SK-N-SH (cell line): ENCODE measurements at regions not wholly inside any gene's neighbourhood (a gene's known extent, or its start where the extent isn't known, plus 50 kb on each side); places are given as distances from the start of the nearest gene placed in this dataset.

Source experiments
- CTCF ChIA-PET: fragments of 300-600, 350-600 bp; formaldehyde crosslinking; extraction: SDS; loops from one replicate; lab custom pipeline; 2021; lab: Yijun Ruan, JAX
- POLR2A ChIA-PET: fragments of 350-600 bp; sonication (Branson Sonifier 250); formaldehyde crosslinking; extraction: SDS; loops from one replicate; lab custom pipeline; 2020; ENCODE audit warnings: antibody characterized with exemption, inconsistent platforms; lab: Yijun Ruan, JAX
- DNase-seq: peaks from one replicate; pipeline ENCODE4 v3.0.0; 2012
- H2AFZ ChIP-seq: fragments of 200-600 bp; sonication (generic); 2 replicates; pipeline ENCODE4 v1.8.1; 2016; ENCODE audit warnings: antibody characterized with exemption, mild to moderate bottlenecking, low read depth
- H3F3A ChIP-seq: fragments of 200-600 bp; sonication (generic); replicated peaks from 2 replicates; pipeline ENCODE3; 2016; ENCODE audit warnings: antibody characterized with exemption, mild to moderate bottlenecking; ENCODE audit not compliant: insufficient read depth
- H3K27ac ChIP-seq, 2 experiments: fragments of 200-500 bp in 1 of 2; fragments of 200-600 bp in 1 of 2; sonication (Bioruptor generic) in 1 of 2; sonication (generic), shearing (Covaris generic) in 1 of 2; 2 replicates each; pipeline versions ENCODE4 v1.5.1 to v1.6.1; 2014 to 2016; ENCODE audit warnings: low read depth in 2 of 2, inconsistent platforms in 1 of 2, low read length in 1 of 2, mild to moderate bottlenecking in 1 of 2, mixed read lengths in 1 of 2
- H3K27me3 ChIP-seq: fragments of 200-600 bp; sonication (generic), shearing (Covaris generic); 2 replicates; pipeline ENCODE4 v1.6.1; 2016; ENCODE audit warnings: mixed run types; ENCODE audit not compliant: insufficient read depth
- H3K36me3 ChIP-seq, 2 experiments: fragments of 200-500 bp in 1 of 2; fragments of 200-600 bp in 1 of 2; sonication (Bioruptor generic) in 1 of 2; sonication (generic) in 1 of 2; replicated peaks in 1 of 2; 2 replicates each; pipeline versions ENCODE3 to v1.5.1; 2014 to 2016; ENCODE audit warnings: low read length in 1 of 2, mild to moderate bottlenecking in 1 of 2; ENCODE audit not compliant: insufficient read depth in 2 of 2, control insufficient read depth in 1 of 2
- H3K4me1 ChIP-seq, 2 experiments: fragments of 200-500 bp in 1 of 2; fragments of 200-600 bp in 1 of 2; sonication (Bioruptor generic) in 1 of 2; sonication (generic), shearing (Covaris generic) in 1 of 2; 2 replicates each; pipeline versions ENCODE4 v1.5.1 to v1.6.1; 2014 to 2016; ENCODE audit warnings: low read depth in 1 of 2, low read length in 1 of 2, mixed run types in 1 of 2; ENCODE audit not compliant: insufficient read depth in 2 of 2, control insufficient read depth in 1 of 2
- H3K4me2 ChIP-seq: fragments of 200-600 bp; sonication (generic), shearing (Covaris generic); 2 replicates; pipeline ENCODE4 v1.6.1; 2017; ENCODE audit warnings: mixed run types
- H3K4me3 ChIP-seq, 2 experiments: fragments of 200-500 bp in 1 of 2; fragments of 200-600 bp in 1 of 2; sonication (Bioruptor generic) in 1 of 2; sonication (generic), shearing (Covaris generic) in 1 of 2; 2 replicates each; pipeline versions ENCODE4 v1.5.1 to v1.8.1; 2014 to 2016; ENCODE audit warnings: low read depth in 2 of 2, inconsistent platforms in 1 of 2, low read length in 1 of 2, mild to moderate bottlenecking in 1 of 2, mixed read lengths in 1 of 2, moderate library complexity in 1 of 2
- H3K79me2 ChIP-seq: fragments of 200-600 bp; sonication (generic); 2 replicates; pipeline ENCODE4 v1.8.1; 2017; ENCODE audit warnings: mild to moderate bottlenecking; ENCODE audit not compliant: insufficient read depth
- H3K9ac ChIP-seq: fragments of 200-600 bp; sonication (generic); 2 replicates; pipeline ENCODE4 v1.6.1; 2017; ENCODE audit warnings: mixed run types
- H3K9me2 ChIP-seq: fragments of 200-600 bp; sonication (generic); 2 replicates; pipeline ENCODE4 v1.6.1; 2017; ENCODE audit warnings: mixed run types
- H3K9me3 ChIP-seq: fragments of 200-600 bp; sonication (generic); 2 replicates; pipeline ENCODE4 v1.6.1; 2017; ENCODE audit warnings: mixed run types, mild to moderate bottlenecking, moderate library complexity
- H4K20me1 ChIP-seq: fragments of 200-600 bp; sonication (generic); 2 replicates; pipeline ENCODE4 v1.6.1; 2017; ENCODE audit warnings: mild to moderate bottlenecking, mixed run types; ENCODE audit not compliant: insufficient read depth
- CTCF ChIP-seq: fragments of 200-600 bp; sonication (generic); IDR thresholded peaks from 2 replicates; pipeline ENCODE4 v1.6.1; 2017; ENCODE audit warnings: antibody characterized with exemption, mild to moderate bottlenecking, moderate library complexity
- ELF1 ChIP-seq: IDR thresholded peaks from 2 replicates; pipeline ENCODE4 v1.4.0; 2012
- EZH2phosphoT487 ChIP-seq: fragments of 200-600 bp; sonication (generic); IDR thresholded peaks from 2 replicates; pipeline ENCODE4 v1.6.1; 2017; ENCODE audit warnings: low read depth, mixed run types, mild to moderate bottlenecking, antibody characterized with exemption, moderate library complexity, borderline replicate concordance
- FOSL2 ChIP-seq: IDR thresholded peaks from 2 replicates; pipeline ENCODE4 v1.4.0; 2012; ENCODE audit warnings: low read depth, mild to moderate bottlenecking, moderate library complexity, borderline replicate concordance
- FOXJ3 ChIP-seq: sonication (generic); formaldehyde crosslinking; IDR thresholded peaks from 2 replicates; pipeline ENCODE4 v1.5.1; 2020; ENCODE audit warnings: mild to moderate bottlenecking, missing genetic modification reagents
- FOXM1 ChIP-seq: IDR thresholded peaks from 2 replicates; pipeline ENCODE4 v1.4.0; 2012; ENCODE audit warnings: low read depth, mild to moderate bottlenecking
- GABPA ChIP-seq: IDR thresholded peaks from 2 replicates; pipeline ENCODE4 v1.4.0; 2012; ENCODE audit warnings: low read depth, mild to moderate bottlenecking
- GATA2 ChIP-seq: sonication (generic); formaldehyde crosslinking; IDR thresholded peaks from 2 replicates; pipeline ENCODE4 v1.5.0; 2020; ENCODE audit warnings: mild to moderate bottlenecking, missing genetic modification reagents
- IRF3 ChIP-seq: fragments of 150-350 bp; IDR thresholded peaks from 2 replicates; pipeline ENCODE4 v1.6.1; 2016; ENCODE audit warnings: mild to moderate bottlenecking, low read depth, low read length
- JUND ChIP-seq: IDR thresholded peaks from 2 replicates; pipeline ENCODE4 v1.4.0; 2012
- MXI1 ChIP-seq: IDR thresholded peaks from 2 replicates; pipeline ENCODE4 v1.6.1; 2012; ENCODE audit warnings: mild to moderate bottlenecking, low read depth, low read length, improper control_type of control experiment
- NFIC ChIP-seq: IDR thresholded peaks from 2 replicates; pipeline ENCODE4 v1.4.0; 2012; ENCODE audit warnings: borderline replicate concordance
- NRF1 ChIP-seq: IDR thresholded peaks from 2 replicates; pipeline ENCODE4 v1.6.1; 2012; ENCODE audit warnings: low read depth, mild to moderate bottlenecking, low read length
- RAD21 ChIP-seq: IDR thresholded peaks from 2 replicates; pipeline ENCODE4 v1.6.1; 2012; ENCODE audit warnings: mild to moderate bottlenecking, low read length
- RCOR1 ChIP-seq: fragments of 150-350 bp; IDR thresholded peaks from 2 replicates; pipeline ENCODE4 v1.6.1; 2017; ENCODE audit warnings: antibody characterized with exemption, low read length
- SIN3A ChIP-seq: IDR thresholded peaks from 2 replicates; pipeline ENCODE4 v1.6.1; 2012; ENCODE audit warnings: low read depth, mild to moderate bottlenecking, low read length, moderate library complexity, borderline replicate concordance
- SMC3 ChIP-seq: IDR thresholded peaks from 2 replicates; pipeline ENCODE4 v1.6.1; 2012; ENCODE audit warnings: low read depth, low read length, improper control_type of control experiment
- TAF1 ChIP-seq: IDR thresholded peaks from 2 replicates; pipeline ENCODE4 v1.6.1; 2012; ENCODE audit warnings: low read depth, mild to moderate bottlenecking, low read length, moderate library complexity, borderline replicate concordance
- TCF12 ChIP-seq: IDR thresholded peaks from 2 replicates; pipeline ENCODE4 v1.4.0; 2012
- TEAD4 ChIP-seq: IDR thresholded peaks from 2 replicates; pipeline ENCODE4 v1.4.0; 2012; ENCODE audit warnings: mild to moderate bottlenecking, borderline replicate concordance; ENCODE audit not compliant: insufficient read depth
- ZBTB33 ChIP-seq: IDR thresholded peaks from 2 replicates; pipeline ENCODE4 v1.4.0; 2012; ENCODE audit warnings: low read depth, borderline replicate concordance
- WGBS: methylation state at CpG from one replicate; pipeline ENCODE4 v1.1.6; 2017; ENCODE audit warnings: low lambda C conversion rate; 5-methylcytosine and 5-hydroxymethylcytosine counted together

- H3F3A ChIP-seq, result no peaks in the 10 kb centered on the region
- no peaks in the 10 kb centered on the region for H3K36me3 ChIP-seq
- no peak overlapping the region for H3K27ac ChIP-seq
- no peaks in the 10 kb centered on the region for H3K79me2 ChIP-seq
- no peaks in the 10 kb centered on the region; the same call in 1 of the 2 replicates for H3K27me3 ChIP-seq
- no peak overlapping the region for H3K9ac ChIP-seq
- peaks cover 31% of the 10 kb centered on the region; the same call in 1 of the 2 replicates for H3K9me3 ChIP-seq
- H3K4me2 ChIP-seq, result no peak overlapping the region
- POLR2A ChIA-PET, result no interaction called here
- H2AFZ ChIP-seq, result no peak overlapping the region
- no peaks in the 10 kb centered on the region for H4K20me1 ChIP-seq
- CTCF ChIA-PET, result no interaction called here
- H3K9me2 ChIP-seq, result no peaks in the 10 kb centered on the region
- no peak for TF ChIP-seq TAF1
- TF ChIP-seq RAD21, result no peak
- DNase-seq, result no peak
- no peak overlapping the region for H3K4me3 ChIP-seq
- H3K4me1 ChIP-seq, result no peaks in the 10 kb centered on the region
Observed at GRCh38 chr4:83821493-83821892, 285.6 kb downstream of the GPAT3 start.

GRCh38 chr4:83819582-83819981 lies 283.7 kb downstream of the GPAT3 start:
- WGBS, result 9% methylated on average over 1 of the region's 1 CpG
- Histone ChIP-seq H3K4me3 (no peak overlapping the region), H3K27ac (no peak overlapping the region), H3K4me2 (no peak overlapping the region), H3F3A (no peaks in the 10 kb centered on the region), H3K9ac (no peak overlapping the region), H4K20me1 (no peaks in the 10 kb centered on the region), H2AFZ (no peak overlapping the region), H3K9me3 (peaks cover 31% of the 10 kb centered on the region; the same call in 1 of the 2 replicates), H3K27me3 (no peaks in the 10 kb centered on the region; the same call in 1 of the 2 replicates), H3K36me3 (no peaks in the 10 kb centered on the region), H3K9me2 (no peaks in the 10 kb centered on the region), H3K4me1 (no peaks in the 10 kb centered on the region), H3K79me2 (no peaks in the 10 kb centered on the region)
- no peak for TF ChIP-seq RCOR1
- TF ChIP-seq SIN3A, result no peak
- no peak for TF ChIP-seq EZH2phosphoT487
- no peak for TF ChIP-seq IRF3
- no peak for TF ChIP-seq GATA2 (CRISPR knock-in tag)
- TF ChIP-seq ELF1, result no peak
- no peak for TF ChIP-seq NFIC
- TF ChIP-seq JUND, result no peak
- TF ChIP-seq FOXJ3, result no peak
- TF ChIP-seq GABPA, result no peak
- TF ChIP-seq FOSL2, result no peak
- TF ChIP-seq FOXM1, result no peak
- TF ChIP-seq TEAD4, result no peak
- TF ChIP-seq SMC3, result no peak
- TF ChIP-seq CTCF, result no peak
- TF ChIP-seq TCF12, result no peak
- TF ChIP-seq MXI1, result no peak
- no peak for TF ChIP-seq ZBTB33
- TF ChIP-seq NRF1, result no peak
- ChIA-PET CTCF (no interaction called here), POLR2A (no interaction called here)
- no peak for DNase-seq
